H9 (cell line): ENCODE measurements at regions not wholly inside any gene's neighbourhood (a gene's known extent, or its start where the extent isn't known, plus 50 kb on each side); places are given as distances from the start of the nearest gene placed in this dataset.

Source experiments
- DNase-seq: peaks from one replicate; pipeline ENCODE4 v3.0.0-alpha.2; 2017
- H2AFZ ChIP-seq: one replicate; pipeline ENCODE4 v1.6.1; 2013; ENCODE audit warnings: mild to moderate bottlenecking, low read length, control low read depth, moderate library complexity
- H2AK5ac ChIP-seq: 2 replicates; pipeline ENCODE4 v1.6.1; 2013; ENCODE audit warnings: low read length, control low read depth, mixed read lengths; ENCODE audit not compliant: insufficient read length
- H2BK120ac ChIP-seq: one replicate; pipeline ENCODE4 v1.6.1; 2013; ENCODE audit warnings: low read depth, mild to moderate bottlenecking, low read length, control low read depth, inconsistent platforms; ENCODE audit not compliant: poor library complexity, severe bottlenecking
- H2BK12ac ChIP-seq: 2 replicates; pipeline ENCODE4 v1.6.1; 2013; ENCODE audit warnings: low read length, control low read depth, mixed read lengths, low read depth; ENCODE audit not compliant: insufficient read length
- H2BK15ac ChIP-seq: 2 replicates; pipeline ENCODE4 v1.6.1; 2013; ENCODE audit warnings: low read depth, low read length, control low read depth
- H2BK20ac ChIP-seq: one replicate; pipeline ENCODE4 v1.6.1; 2013; ENCODE audit warnings: low read depth, mild to moderate bottlenecking, low read length, control low read depth, inconsistent platforms; ENCODE audit not compliant: poor library complexity, severe bottlenecking
- H2BK5ac ChIP-seq: 2 replicates; pipeline ENCODE4 v1.6.1; 2013; ENCODE audit warnings: low read length, control low read depth, mixed read lengths; ENCODE audit not compliant: insufficient read length
- H3K14ac ChIP-seq: 2 replicates; pipeline ENCODE4 v1.6.1; 2013; ENCODE audit warnings: low read length, control low read depth; ENCODE audit not compliant: insufficient read depth
- H3K18ac ChIP-seq: 2 replicates; pipeline ENCODE4 v1.6.1; 2013; ENCODE audit warnings: low read depth, mild to moderate bottlenecking, mixed read lengths, low read length, control low read depth; ENCODE audit not compliant: insufficient read length
- H3K23ac ChIP-seq: 2 replicates; pipeline ENCODE4 v1.6.1; 2013; ENCODE audit warnings: low read length, control low read depth, mixed read lengths, low read depth; ENCODE audit not compliant: insufficient read length
- H3K23me2 ChIP-seq: 2 replicates; pipeline ENCODE4 v1.6.1; 2013; ENCODE audit warnings: low read depth, mild to moderate bottlenecking, mixed read lengths, low read length, control low read depth; ENCODE audit not compliant: insufficient read length, poor library complexity, severe bottlenecking
- H3K27ac ChIP-seq: 2 replicates; pipeline ENCODE4 v1.5.1; 2013; ENCODE audit warnings: low read length, control low read depth, mixed read lengths, low read depth; ENCODE audit not compliant: insufficient read length
- H3K27me3 ChIP-seq: 2 replicates; pipeline ENCODE4 v1.6.1; 2013; ENCODE audit warnings: low read length, control low read depth, inconsistent platforms; ENCODE audit not compliant: insufficient read depth
- H3K4ac ChIP-seq: 2 replicates; pipeline ENCODE4 v1.6.1; 2013; ENCODE audit warnings: low read depth, mild to moderate bottlenecking, control low read depth, inconsistent platforms, low read length, moderate library complexity
- H3K4me1 ChIP-seq: 2 replicates; pipeline ENCODE4 v1.6.1; 2013; ENCODE audit warnings: low read length, control low read depth, inconsistent platforms; ENCODE audit not compliant: insufficient read depth
- H3K4me2 ChIP-seq: 2 replicates; pipeline ENCODE4 v1.6.1; 2013; ENCODE audit warnings: low read length, control low read depth, mixed read lengths; ENCODE audit not compliant: insufficient read length, insufficient read depth
- H3K56ac ChIP-seq: 2 replicates; pipeline ENCODE4 v1.6.1; 2013; ENCODE audit warnings: low read depth, mild to moderate bottlenecking, mixed read lengths, low read length, control low read depth; ENCODE audit not compliant: insufficient read length
- H3K79me1 ChIP-seq: 2 replicates; pipeline ENCODE4 v1.6.1; 2013; ENCODE audit warnings: low read depth, mild to moderate bottlenecking, moderate library complexity, low read length, control low read depth, inconsistent platforms; ENCODE audit not compliant: insufficient read depth, poor library complexity, severe bottlenecking
- H3K79me2 ChIP-seq: 2 replicates; pipeline ENCODE4 v1.6.1; 2013; ENCODE audit warnings: low read length, control low read depth, inconsistent platforms; ENCODE audit not compliant: insufficient read depth
- H3K9ac ChIP-seq: 2 replicates; pipeline ENCODE4 v1.6.1; 2013; ENCODE audit warnings: low read length, control low read depth, mixed read lengths; ENCODE audit not compliant: insufficient read length; ENCODE audit errors: extremely low read depth
- H3K9me3 ChIP-seq: one replicate; pipeline ENCODE4 v1.6.1; 2013; ENCODE audit warnings: low read depth, low read length, inconsistent platforms; ENCODE audit not compliant: control insufficient read depth
- H3T11ph ChIP-seq: one replicate; pipeline ENCODE4 v1.6.1; 2013; ENCODE audit warnings: mild to moderate bottlenecking, low read length, control low read depth, inconsistent platforms
- H4K20me1 ChIP-seq: one replicate; pipeline ENCODE4 v1.6.1; 2013; ENCODE audit not compliant: control insufficient read depth, insufficient read length, insufficient read depth
- H4K5ac ChIP-seq: 2 replicates; pipeline ENCODE4 v1.6.1; 2013; ENCODE audit warnings: low read depth, mild to moderate bottlenecking, mixed read lengths, low read length, control low read depth; ENCODE audit not compliant: insufficient read length
- H4K8ac ChIP-seq: replicated peaks from 2 replicates; pipeline ENCODE4 v1.6.1; 2013; ENCODE audit warnings: low read length, control low read depth, mixed read lengths, low read depth; ENCODE audit not compliant: insufficient read length
- H4K91ac ChIP-seq: 2 replicates; pipeline ENCODE4 v1.6.1; 2013; ENCODE audit warnings: low read depth, mild to moderate bottlenecking, moderate library complexity, mixed read lengths, low read length, control low read depth; ENCODE audit not compliant: insufficient read length
- H3K27ac Mint-ChIP-seq, 3 experiments: 2 replicates in 2 of 3; 3 replicates in 1 of 3; pipeline ENCODE4 v1.8.0; 2020 to 2021; ENCODE audit warnings: mixed read lengths in 3 of 3, mild to moderate bottlenecking in 1 of 3, moderate library complexity in 1 of 3
- H3K27me3 Mint-ChIP-seq: 2 replicates; pipeline ENCODE4 v1.8.0; 2021; ENCODE audit warnings: low read depth, mild to moderate bottlenecking, moderate library complexity, mixed read lengths
- H3K36me3 Mint-ChIP-seq, 3 experiments: 2 replicates in 2 of 3; 3 replicates in 1 of 3; pipeline ENCODE4 v1.8.0; 2020 to 2021; ENCODE audit warnings: low read depth in 3 of 3, mixed read lengths in 3 of 3; ENCODE audit not compliant: insufficient read depth in 1 of 3
- H3K4me1 Mint-ChIP-seq, 2 experiments: 2 replicates each; pipeline ENCODE4 v1.8.0; 2020; ENCODE audit warnings: mixed read lengths in 2 of 2
- H3K4me3 Mint-ChIP-seq, 2 experiments: 2 replicates in 1 of 2; 3 replicates in 1 of 2; pipeline ENCODE4 v1.8.0; 2020 to 2021; ENCODE audit warnings: mild to moderate bottlenecking in 2 of 2, mixed read lengths in 2 of 2, moderate library complexity in 1 of 2
- H3K9me3 Mint-ChIP-seq, 2 experiments: 2 replicates in 1 of 2; 3 replicates in 1 of 2; pipeline ENCODE4 v1.8.0; 2020; ENCODE audit warnings: mild to moderate bottlenecking in 2 of 2, mixed read lengths in 2 of 2, moderate library complexity in 1 of 2
- WGBS: extraction: QIAGEN DNeasy Blood & Tissue Kit; methylation state at CpG from one replicate; pipeline ENCODE4 v1.1.7; 2013; ENCODE audit warnings: missing lambda C conversion rate, low lambda C conversion rate, mixed read lengths; ENCODE audit not compliant: insufficient read length; ENCODE audit errors: extremely low coverage; 5-methylcytosine and 5-hydroxymethylcytosine counted together
- TF ChIP-seq, protein P1 (sequence below): fragments of 200-600 bp; sonication (generic); conservative IDR thresholded peaks from 3 replicates; pipeline ENCODE4 v1.8.0; 2021; ENCODE audit warnings: antibody characterized with exemption, mild to moderate bottlenecking

DNA sequence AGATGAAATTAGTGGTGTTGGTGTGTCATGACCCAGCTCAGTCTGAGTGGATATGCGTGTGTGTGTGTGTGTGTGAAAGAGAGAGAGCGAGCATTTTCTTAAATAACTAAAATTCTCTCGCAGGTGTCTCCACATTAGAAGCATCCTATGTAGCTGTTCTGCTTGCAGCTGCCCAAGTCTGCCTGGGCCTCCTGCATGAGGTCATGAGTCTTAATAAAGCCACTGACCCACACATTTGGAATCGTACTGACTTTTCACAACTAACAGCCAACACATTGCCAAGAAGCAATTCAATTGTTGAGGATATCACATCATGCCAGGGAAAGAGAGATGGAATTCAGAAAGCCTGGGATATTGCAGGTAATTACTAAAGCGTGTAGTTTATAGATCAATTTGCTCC is 238.2 kb upstream of the AJAP1 start:
- WGBS, result no CpG with 5 or more reads among the region's 5 CpGs
- no peaks in the 10 kb centered on the region for H3K9me3 ChIP-seq
- no peak overlapping the region for H3K23ac ChIP-seq
- H4K91ac ChIP-seq, result no peak overlapping the region
- no peak overlapping the region for H3K18ac ChIP-seq
- Mint-ChIP-seq H3K27ac (no peak overlapping the region), H3K4me3 (no peak overlapping the region; a peak in 1 of 5 replicates), H3K27me3 (peaks cover 4% of the 10 kb centered on the region), H3K9me3 (peaks cover 13 to 22% of the 10 kb centered on the region in 2 experiments; a peak in 4 of 5 replicates), H3K4me1 (peaks cover 10 to 11% of the 10 kb centered on the region in 2 experiments), H3K36me3 (peaks cover 0 to 21% (median 5%) of the 10 kb centered on the region in 3 experiments; a peak in 3 of 7 replicates)
- no peak overlapping the region for H4K5ac ChIP-seq
- H4K20me1 ChIP-seq, result no peaks in the 10 kb centered on the region
- H2BK20ac ChIP-seq, result no peak overlapping the region
- no peak overlapping the region for H3K4ac ChIP-seq
- H3K4me1 ChIP-seq, result peaks cover 5% of the 10 kb centered on the region; the same call in 1 of the 2 replicates
- no peaks in the 10 kb centered on the region for H3K23me2 ChIP-seq
- H3K79me1 ChIP-seq, result no peaks in the 10 kb centered on the region
- no peak overlapping the region for H3K4me2 ChIP-seq
- H3K27me3 ChIP-seq, result no peaks in the 10 kb centered on the region
- no peak overlapping the region for H2BK5ac ChIP-seq
- H4K8ac ChIP-seq, result no peak overlapping the region
- H3K56ac ChIP-seq, result no peak overlapping the region
- H2AK5ac ChIP-seq, result no peak overlapping the region
- TF ChIP-seq, protein P1, sequence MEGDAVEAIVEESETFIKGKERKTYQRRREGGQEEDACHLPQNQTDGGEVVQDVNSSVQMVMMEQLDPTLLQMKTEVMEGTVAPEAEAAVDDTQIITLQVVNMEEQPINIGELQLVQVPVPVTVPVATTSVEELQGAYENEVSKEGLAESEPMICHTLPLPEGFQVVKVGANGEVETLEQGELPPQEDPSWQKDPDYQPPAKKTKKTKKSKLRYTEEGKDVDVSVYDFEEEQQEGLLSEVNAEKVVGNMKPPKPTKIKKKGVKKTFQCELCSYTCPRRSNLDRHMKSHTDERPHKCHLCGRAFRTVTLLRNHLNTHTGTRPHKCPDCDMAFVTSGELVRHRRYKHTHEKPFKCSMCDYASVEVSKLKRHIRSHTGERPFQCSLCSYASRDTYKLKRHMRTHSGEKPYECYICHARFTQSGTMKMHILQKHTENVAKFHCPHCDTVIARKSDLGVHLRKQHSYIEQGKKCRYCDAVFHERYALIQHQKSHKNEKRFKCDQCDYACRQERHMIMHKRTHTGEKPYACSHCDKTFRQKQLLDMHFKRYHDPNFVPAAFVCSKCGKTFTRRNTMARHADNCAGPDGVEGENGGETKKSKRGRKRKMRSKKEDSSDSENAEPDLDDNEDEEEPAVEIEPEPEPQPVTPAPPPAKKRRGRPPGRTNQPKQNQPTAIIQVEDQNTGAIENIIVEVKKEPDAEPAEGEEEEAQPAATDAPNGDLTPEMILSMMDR, result no peak
- no peak overlapping the region for H3K27ac ChIP-seq
- no peak overlapping the region for H2AFZ ChIP-seq
- no peak overlapping the region for H2BK12ac ChIP-seq
- H3K9ac ChIP-seq, result no peak overlapping the region
- H2BK120ac ChIP-seq, result no peak overlapping the region
- H2BK15ac ChIP-seq, result no peak overlapping the region
- H3K14ac ChIP-seq, result no peak overlapping the region
- no peaks in the 10 kb centered on the region for H3K79me2 ChIP-seq
- H3T11ph ChIP-seq, result no peak overlapping the region
- no peak for DNase-seq
